Transverse colon (tissue), 3 donors: ENCODE measurements at regions not wholly inside any gene's neighbourhood (a gene's known extent, or its start where the extent isn't known, plus 50 kb on each side); places are given as distances from the start of the nearest gene placed in this dataset.

ENCODE experiments used
- POLR2A ChIP-seq: fragments of 450-650 bp; IDR thresholded peaks from one replicate; pipeline ENCODE4 v1.6.1; 2016; ENCODE audit warnings: antibody characterized with exemption, mild to moderate bottlenecking, moderate library complexity
- TF ChIP-seq, protein P1 (sequence below), 5 experiments: fragments of 200-600 bp in 3 of 5; fragments of 450-650 bp in 2 of 5; sonication (generic) in 3 of 5; IDR thresholded peaks; 1 replicate in 2 of 5; 2 replicates in 3 of 5; pipeline ENCODE4 v1.5.1; 2016 to 2017; ENCODE audit warnings: antibody characterized with exemption in 5 of 5, inconsistent platforms in 3 of 5, mild to moderate bottlenecking in 2 of 5, moderate library complexity in 1 of 5

DNA sequence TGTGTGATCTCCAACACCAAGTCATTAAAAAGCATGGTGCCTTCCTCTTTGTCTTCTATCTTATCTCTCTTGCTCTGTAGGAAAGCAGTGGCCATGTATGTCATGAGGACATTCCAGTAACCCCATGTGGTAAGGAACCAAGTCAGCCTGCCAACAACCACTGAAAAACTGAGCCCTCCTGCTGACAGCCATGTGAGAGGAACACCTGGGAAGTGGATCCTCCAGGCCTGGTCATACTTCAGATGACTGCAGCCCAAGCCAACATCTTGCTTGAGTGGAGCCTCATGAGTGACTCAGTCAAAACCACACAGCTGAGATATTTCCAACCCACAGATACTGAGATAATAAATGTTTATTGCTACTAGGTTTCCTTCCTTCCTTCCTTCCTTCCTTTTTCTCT lies 597.3 kb downstream of the ZIC1 start:
- TF ChIP-seq, protein P1, sequence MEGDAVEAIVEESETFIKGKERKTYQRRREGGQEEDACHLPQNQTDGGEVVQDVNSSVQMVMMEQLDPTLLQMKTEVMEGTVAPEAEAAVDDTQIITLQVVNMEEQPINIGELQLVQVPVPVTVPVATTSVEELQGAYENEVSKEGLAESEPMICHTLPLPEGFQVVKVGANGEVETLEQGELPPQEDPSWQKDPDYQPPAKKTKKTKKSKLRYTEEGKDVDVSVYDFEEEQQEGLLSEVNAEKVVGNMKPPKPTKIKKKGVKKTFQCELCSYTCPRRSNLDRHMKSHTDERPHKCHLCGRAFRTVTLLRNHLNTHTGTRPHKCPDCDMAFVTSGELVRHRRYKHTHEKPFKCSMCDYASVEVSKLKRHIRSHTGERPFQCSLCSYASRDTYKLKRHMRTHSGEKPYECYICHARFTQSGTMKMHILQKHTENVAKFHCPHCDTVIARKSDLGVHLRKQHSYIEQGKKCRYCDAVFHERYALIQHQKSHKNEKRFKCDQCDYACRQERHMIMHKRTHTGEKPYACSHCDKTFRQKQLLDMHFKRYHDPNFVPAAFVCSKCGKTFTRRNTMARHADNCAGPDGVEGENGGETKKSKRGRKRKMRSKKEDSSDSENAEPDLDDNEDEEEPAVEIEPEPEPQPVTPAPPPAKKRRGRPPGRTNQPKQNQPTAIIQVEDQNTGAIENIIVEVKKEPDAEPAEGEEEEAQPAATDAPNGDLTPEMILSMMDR (IDR thresholded peaks at IDR 0.05), result no peak
- TF ChIP-seq POLR2A, result no peak
